Panc1 (cell line): ENCODE measurements at regions not wholly inside any gene's neighbourhood (a gene's known extent, or its start where the extent isn't known, plus 50 kb on each side); places are given as distances from the start of the nearest gene placed in this dataset.

Experiments used
- CTCF ChIP-seq: fragments of 450-650 bp; IDR thresholded peaks from 2 replicates; pipeline ENCODE4 v1.5.1; 2017; ENCODE audit warnings: mild to moderate bottlenecking
- POLR2AphosphoS5 ChIP-seq: IDR thresholded peaks from 2 replicates; pipeline ENCODE4 v1.6.1; 2012; ENCODE audit warnings: mild to moderate bottlenecking, low read depth, low read length, moderate library complexity
- REST ChIP-seq, 2 experiments: IDR thresholded peaks; 2 replicates each; pipeline ENCODE4 v1.6.1; 2011 to 2012; ENCODE audit warnings: low read depth in 2 of 2, control low read depth in 1 of 2, low read length in 1 of 2, mild to moderate bottlenecking in 1 of 2, moderate library complexity in 1 of 2; ENCODE audit not compliant: insufficient read depth in 1 of 2
- SIN3A ChIP-seq: IDR thresholded peaks from 2 replicates; pipeline ENCODE4 v1.6.1; 2012; ENCODE audit warnings: low read depth, mild to moderate bottlenecking, low read length, moderate library complexity, borderline replicate concordance; ENCODE audit not compliant: insufficient read depth

DNA sequence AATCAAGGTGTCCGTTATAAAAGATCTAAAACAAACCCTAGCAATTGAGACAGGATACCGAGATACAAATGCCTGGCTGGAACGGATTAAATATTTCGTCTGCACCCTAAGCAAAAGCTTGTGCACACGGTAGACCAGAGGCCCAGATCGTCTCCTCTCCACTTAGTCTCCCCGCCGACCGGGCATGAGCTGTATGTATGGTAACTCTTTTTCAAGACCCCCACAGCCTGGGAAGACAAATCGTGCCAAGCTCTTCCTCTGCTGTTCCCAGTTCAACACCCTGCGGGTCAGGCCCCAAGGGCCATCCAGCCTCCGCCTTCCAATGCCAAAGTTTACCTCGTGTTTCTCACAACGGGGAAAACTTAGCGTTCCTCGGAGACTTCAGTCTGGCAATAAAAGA, 285.7 kb upstream of the GALNT17 start:
- TF ChIP-seq POLR2AphosphoS5: no peak
- no peak for TF ChIP-seq CTCF
- no peak for TF ChIP-seq SIN3A
- no peak for TF ChIP-seq REST (IDR thresholded peaks at IDR 0.05; ENCODE audit: insufficient read depth in 1 of 2, low read depth in 2 of 2, low read length in 1 of 2)
